Lung (tissue), 11 donors: ENCODE measurements at regions not wholly inside any gene's neighbourhood (a gene's known extent, or its start where the extent isn't known, plus 50 kb on each side); places are given as distances from the start of the nearest gene placed in this dataset.

Experiments used
- ATAC-seq: fragments of 200-7000 bp; cut with Tn5 transposase; one replicate; pipeline ENCODE4 v1.9.1; 2020; ENCODE audit warnings: moderate number of reproducible peaks; ENCODE audit not compliant: insufficient read depth, low FRiP score
- DNase-seq, 3 donors: peaks; one replicate each; pipeline ENCODE4 v3.0.0-alpha.2; 2013 to 2017
- H3K27ac ChIP-seq, 2 donors: one replicate each; pipeline ENCODE4 v1.5.1; 2013; ENCODE audit warnings: mild to moderate bottlenecking in 2 of 2, moderate library complexity in 2 of 2, control low read depth in 1 of 2, inconsistent platforms in 1 of 2, low read depth in 1 of 2, low read length in 1 of 2
- H3K27me3 ChIP-seq, 3 donors: one replicate each; pipeline ENCODE4 v1.5.1; 2013; ENCODE audit warnings: low read length in 2 of 3; ENCODE audit not compliant: control insufficient read depth in 3 of 3, insufficient read depth in 3 of 3
- H3K36me3 ChIP-seq, 4 donors: one replicate each; pipeline ENCODE4 v1.5.1; 2013; ENCODE audit warnings: low read length in 4 of 4, mild to moderate bottlenecking in 1 of 4, moderate library complexity in 1 of 4; ENCODE audit not compliant: control insufficient read depth in 4 of 4, insufficient read depth in 4 of 4
- H3K4me1 ChIP-seq, 5 donors: one replicate each; pipeline ENCODE4 v1.5.1; 2013; ENCODE audit warnings: low read length in 5 of 5, mild to moderate bottlenecking in 2 of 5, moderate library complexity in 1 of 5; ENCODE audit not compliant: control insufficient read depth in 5 of 5, insufficient read depth in 5 of 5
- H3K4me3 ChIP-seq: one replicate; pipeline ENCODE4 v1.5.1; 2013; ENCODE audit warnings: mild to moderate bottlenecking, control low read depth, moderate library complexity
- H3K9ac ChIP-seq, 2 donors: one replicate each; pipeline ENCODE4 v1.5.1; 2013; ENCODE audit warnings: low read length in 2 of 2, control low read depth in 1 of 2; ENCODE audit not compliant: insufficient read depth in 1 of 2
- H3K9me3 ChIP-seq, 4 donors: one replicate each; pipeline ENCODE4 v1.5.1; 2013; ENCODE audit warnings: low read length in 3 of 4, mild to moderate bottlenecking in 1 of 4, moderate library complexity in 1 of 4; ENCODE audit not compliant: control insufficient read depth in 4 of 4, insufficient read depth in 3 of 4
- CTCF ChIP-seq: IDR thresholded peaks from 2 replicates; pipeline ENCODE4 v1.5.1; 2012; ENCODE audit warnings: mild to moderate bottlenecking; ENCODE audit errors: control extremely low read depth, extremely low read depth
- WGBS, 2 donors: extraction: QIAGEN DNeasy Blood & Tissue Kit; methylation state at CpG; one replicate each; pipeline ENCODE4 v1.1.7; 2013; 5-methylcytosine and 5-hydroxymethylcytosine counted together
- donor health status: control.
- donor health status: control.
- donor health status: Bipolar disorder and iron deficiency.
- donor health status: healthy.
- donor health status: DM: yes; HTN: yes; CAD: no.

- no peak for TF ChIP-seq CTCF
- Histone ChIP-seq H3K27me3 (no peaks in the 10 kb centered on the region), H3K27ac (no peak overlapping the region), H3K4me1 (peaks cover 0 to 2% (median 0%) of the 10 kb centered on the region in 5 donors), H3K36me3 (no peaks in the 10 kb centered on the region), H3K4me3 (no peak overlapping the region), H3K9ac (no peak overlapping the region), H3K9me3 (no peaks in the 10 kb centered on the region)
- DNase-seq = no peak
- 75 to 85% methylated on average over 5 of the region's 5 CpGs for WGBS, 2 donors
- ATAC-seq = no peak
Observed at GRCh38 chr1:59072583-59072947, 224.3 kb upstream of the FGGY start.

DNA sequence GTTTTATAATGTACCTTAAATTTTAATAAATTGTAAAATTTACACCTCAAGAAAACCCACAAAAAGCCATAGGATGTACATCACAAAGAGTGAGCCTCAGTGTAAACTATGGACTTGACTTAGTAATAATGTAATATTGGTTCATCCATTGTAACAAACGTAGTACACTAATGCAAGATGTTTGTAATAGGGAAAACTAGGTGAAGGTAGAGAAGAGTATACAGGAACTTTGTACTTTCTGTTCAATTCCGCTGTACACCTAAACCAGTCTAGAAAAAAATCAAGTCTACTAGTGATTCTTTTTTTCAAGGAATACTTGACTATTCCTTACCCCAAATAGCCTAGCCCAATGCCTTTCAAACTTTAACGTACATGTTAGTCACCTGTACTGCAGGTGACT lies 222.3 kb upstream of the FGGY start:
- no peaks in the 10 kb centered on the region for H3K9me3 ChIP-seq
- peaks cover 0 to 14% (median 4%) of the 10 kb centered on the region in 5 donors for H3K4me1 ChIP-seq
- TF ChIP-seq CTCF = no peak
- DNase-seq = no peak
- no peak overlapping the region for H3K9ac ChIP-seq
- 93 to 95% methylated on average over 3 of the region's 3 CpGs for WGBS, 2 donors
- H3K27ac ChIP-seq = no peak overlapping the region
- no peak for ATAC-seq
- no peak overlapping the region for H3K4me3 ChIP-seq
- no peaks in the 10 kb centered on the region for H3K36me3 ChIP-seq
- no peaks in the 10 kb centered on the region for H3K27me3 ChIP-seq

DNA sequence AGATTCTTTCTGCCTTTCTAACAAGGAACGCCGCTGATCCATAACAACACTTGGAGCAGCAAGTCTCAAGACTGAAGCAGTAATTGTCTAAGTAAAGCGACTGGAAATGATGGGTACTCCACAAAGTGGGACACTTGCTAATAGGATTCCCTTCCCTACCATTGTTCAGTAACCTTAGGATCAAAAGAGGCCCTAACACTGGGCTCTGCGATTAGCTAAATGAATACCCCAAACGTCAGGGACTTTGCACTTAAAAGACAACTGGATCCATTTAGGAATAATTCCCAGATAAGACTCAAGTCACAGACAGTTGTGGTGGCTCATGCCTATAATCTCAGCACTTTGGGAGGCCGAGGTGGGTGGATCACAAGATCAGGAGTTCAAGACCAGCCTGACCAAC lies 221.9 kb upstream of the FGGY start:
- Histone ChIP-seq H3K27ac (no peak overlapping the region), H3K9me3 (no peaks in the 10 kb centered on the region), H3K4me1 (peaks cover 0 to 19% (median 8%) of the 10 kb centered on the region in 5 donors), H3K27me3 (no peaks in the 10 kb centered on the region), H3K36me3 (no peaks in the 10 kb centered on the region), H3K9ac (no peak overlapping the region), H3K4me3 (no peak overlapping the region)
- ATAC-seq (no peak), DNase-seq (no peak)
- 92 to 96% methylated on average over 6 of the region's 6 CpGs for WGBS, 2 donors
- no peak for TF ChIP-seq CTCF

GRCh38 chr1:59076612-59077011 lies 220.3 kb upstream of the FGGY start:
- Histone ChIP-seq H3K27ac (no peak overlapping the region), H3K36me3 (no peaks in the 10 kb centered on the region), H3K9me3 (no peaks in the 10 kb centered on the region), H3K9ac (no peak overlapping the region), H3K4me3 (no peak overlapping the region), H3K4me1 (peaks cover 0 to 21% (median 11%) of the 10 kb centered on the region in 5 donors), H3K27me3 (no peaks in the 10 kb centered on the region)
- DNase-seq = peak in 2 of 3 donors; percentile 35 to 45
- TF ChIP-seq CTCF = no peak
- WGBS, 2 donors = 78 to 88% methylated on average over 1 of the region's 1 CpG
- no peak for ATAC-seq
